DND-41 (cell line): ENCODE measurements at regions not wholly inside any gene's neighbourhood (a gene's known extent, or its start where the extent isn't known, plus 50 kb on each side); places are given as distances from the start of the nearest gene placed in this dataset.

Source experiments
- EZH2 ChIP-seq: IDR thresholded peaks from 3 replicates; pipeline ENCODE4 v1.6.1; 2012; ENCODE audit warnings: borderline replicate concordance, low read depth, mild to moderate bottlenecking, moderate library complexity, low read length, inconsistent platforms; ENCODE audit not compliant: severe bottlenecking
- TF ChIP-seq, protein P1 (sequence below): IDR thresholded peaks from 2 replicates; pipeline ENCODE4 v1.5.1; 2012; ENCODE audit warnings: borderline replicate concordance, low read length, moderate library complexity, mild to moderate bottlenecking; ENCODE audit not compliant: poor library complexity, severe bottlenecking; ENCODE audit errors: extremely low read depth

DNA sequence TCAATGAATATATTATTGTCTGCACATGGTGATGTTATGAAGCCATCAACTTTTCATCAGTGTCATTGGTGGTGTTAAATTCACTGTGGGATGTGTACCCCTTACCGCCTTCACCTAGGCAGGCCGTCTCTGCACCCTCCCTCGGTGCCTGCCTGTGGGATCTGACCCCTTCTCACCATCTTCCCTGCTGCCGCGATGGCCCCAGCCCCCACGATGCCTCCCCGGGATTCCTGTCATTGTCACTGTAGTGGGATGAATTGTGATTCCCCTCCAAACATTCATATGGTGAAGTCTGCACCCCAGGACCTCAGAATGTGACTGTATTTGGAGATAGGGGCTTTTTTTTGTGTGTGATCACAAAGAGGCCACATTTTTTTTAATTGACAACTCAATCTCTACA lies 198.3 kb upstream of the HS6ST1 start:
- TF ChIP-seq, protein P1, sequence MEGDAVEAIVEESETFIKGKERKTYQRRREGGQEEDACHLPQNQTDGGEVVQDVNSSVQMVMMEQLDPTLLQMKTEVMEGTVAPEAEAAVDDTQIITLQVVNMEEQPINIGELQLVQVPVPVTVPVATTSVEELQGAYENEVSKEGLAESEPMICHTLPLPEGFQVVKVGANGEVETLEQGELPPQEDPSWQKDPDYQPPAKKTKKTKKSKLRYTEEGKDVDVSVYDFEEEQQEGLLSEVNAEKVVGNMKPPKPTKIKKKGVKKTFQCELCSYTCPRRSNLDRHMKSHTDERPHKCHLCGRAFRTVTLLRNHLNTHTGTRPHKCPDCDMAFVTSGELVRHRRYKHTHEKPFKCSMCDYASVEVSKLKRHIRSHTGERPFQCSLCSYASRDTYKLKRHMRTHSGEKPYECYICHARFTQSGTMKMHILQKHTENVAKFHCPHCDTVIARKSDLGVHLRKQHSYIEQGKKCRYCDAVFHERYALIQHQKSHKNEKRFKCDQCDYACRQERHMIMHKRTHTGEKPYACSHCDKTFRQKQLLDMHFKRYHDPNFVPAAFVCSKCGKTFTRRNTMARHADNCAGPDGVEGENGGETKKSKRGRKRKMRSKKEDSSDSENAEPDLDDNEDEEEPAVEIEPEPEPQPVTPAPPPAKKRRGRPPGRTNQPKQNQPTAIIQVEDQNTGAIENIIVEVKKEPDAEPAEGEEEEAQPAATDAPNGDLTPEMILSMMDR = no peak
- TF ChIP-seq EZH2 = no peak
